ENCODE measurements at regions not wholly inside any gene's neighbourhood (a gene's known extent, or its start where the extent isn't known, plus 50 kb on each side); places are given as distances from the start of the nearest gene placed in this dataset.
"Not testable (repeated sequence)": the region's sequence is repeated elsewhere in the genome, so short reads cannot be mapped to it uniquely, and the experiment has no call there.

GRCh38 chr3:162597226-162597625 lies 1100.6 kb downstream of the OTOL1 start:
- ATAC-seq: no peak
- Mint-ChIP-seq H3K9me3 (peaks cover 3% of the 10 kb centered on the region), H3K27me3 (no peaks in the 10 kb centered on the region), H3K4me1 (no peaks in the 10 kb centered on the region), H3K4me3 (no peak overlapping the region), H3K36me3 (no peaks in the 10 kb centered on the region), H3K27ac (no peak overlapping the region)

- ATAC-seq, H3K27me3 Mint-ChIP-seq, H3K27ac Mint-ChIP-seq, H3K36me3 Mint-ChIP-seq, H3K4me3 Mint-ChIP-seq, H3K9me3 Mint-ChIP-seq, H3K4me1 Mint-ChIP-seq: not testable (repeated sequence)
Observed at GRCh38 chr3:162598500-162598899, 1101.9 kb downstream of the OTOL1 start.

- not testable (repeated sequence) for H3K27ac Mint-ChIP-seq, H3K27me3 Mint-ChIP-seq, H3K4me3 Mint-ChIP-seq, H3K36me3 Mint-ChIP-seq, H3K9me3 Mint-ChIP-seq, H3K4me1 Mint-ChIP-seq, ATAC-seq
Observed at GRCh38 chr3:162599742-162600141, 1103.1 kb downstream of the OTOL1 start.

- no peak overlapping the region for H3K4me3 Mint-ChIP-seq
- H3K9me3 Mint-ChIP-seq: peaks cover 6% of the 10 kb centered on the region
- H3K27me3 Mint-ChIP-seq: no peaks in the 10 kb centered on the region
- H3K36me3 Mint-ChIP-seq: no peaks in the 10 kb centered on the region
- H3K27ac Mint-ChIP-seq: no peak overlapping the region
- no peaks in the 10 kb centered on the region for H3K4me1 Mint-ChIP-seq
- no peak for ATAC-seq
Observed at GRCh38 chr3:162601101-162601670, 1104.6 kb downstream of the OTOL1 start.

- Mint-ChIP-seq H3K4me3 (no peak overlapping the region), H3K36me3 (no peaks in the 10 kb centered on the region), H3K27me3 (no peaks in the 10 kb centered on the region), H3K27ac (no peak overlapping the region), H3K4me1 (no peaks in the 10 kb centered on the region), H3K9me3 (peaks cover 6% of the 10 kb centered on the region)
- ATAC-seq: no peak
Observed at GRCh38 chr3:162602619-162603018, 1106.0 kb downstream of the OTOL1 start.

GRCh38 chr3:162605651-162606204 lies 1109.1 kb downstream of the OTOL1 start:
- H3K4me1 Mint-ChIP-seq: no peaks in the 10 kb centered on the region
- ATAC-seq: no peak

GRCh38 chr3:162610261-162610660 lies 1113.7 kb downstream of the OTOL1 start:
- Mint-ChIP-seq H3K27me3 (no peaks in the 10 kb centered on the region), H3K27ac (no peak overlapping the region), H3K4me1 (no peaks in the 10 kb centered on the region), H3K4me3 (no peak overlapping the region), H3K9me3 (peaks cover 4% of the 10 kb centered on the region), H3K36me3 (no peaks in the 10 kb centered on the region)
- no peak for ATAC-seq

More at GRCh38 chr3:162605651-162606204, 1109.1 kb downstream of the OTOL1 start:
- Mint-ChIP-seq H3K27me3 (no peaks in the 10 kb centered on the region), H3K36me3 (no peaks in the 10 kb centered on the region), H3K4me3 (no peak overlapping the region), H3K9me3 (peaks cover 10% of the 10 kb centered on the region), H3K27ac (no peak overlapping the region)

- Mint-ChIP-seq H3K27ac (no peak overlapping the region), H3K9me3 (peaks cover 4% of the 10 kb centered on the region), H3K27me3 (no peaks in the 10 kb centered on the region), H3K36me3 (no peaks in the 10 kb centered on the region), H3K4me3 (no peak overlapping the region), H3K4me1 (no peaks in the 10 kb centered on the region)
- ATAC-seq: no peak
Observed at GRCh38 chr3:162612991-162613390, 1116.4 kb downstream of the OTOL1 start.

GRCh38 chr3:162626172-162626571 lies 1129.6 kb downstream of the OTOL1 start:
- no peak overlapping the region for H3K27ac Mint-ChIP-seq
- H3K27me3 Mint-ChIP-seq: no peaks in the 10 kb centered on the region
- H3K4me1 Mint-ChIP-seq: no peaks in the 10 kb centered on the region
- H3K4me3 Mint-ChIP-seq: no peak overlapping the region
- H3K9me3 Mint-ChIP-seq: peaks cover 7% of the 10 kb centered on the region
- no peak for ATAC-seq
- no peaks in the 10 kb centered on the region for H3K36me3 Mint-ChIP-seq

GRCh38 chr3:162628531-162628930 lies 1131.9 kb downstream of the OTOL1 start:
- no peaks in the 10 kb centered on the region for H3K9me3 Mint-ChIP-seq
- H3K36me3 Mint-ChIP-seq: no peaks in the 10 kb centered on the region
- H3K27me3 Mint-ChIP-seq: no peaks in the 10 kb centered on the region
- ATAC-seq: no peak
- H3K27ac Mint-ChIP-seq: no peak overlapping the region
- no peaks in the 10 kb centered on the region for H3K4me1 Mint-ChIP-seq
- H3K4me3 Mint-ChIP-seq: no peak overlapping the region

- ATAC-seq: no peak
- H3K27ac Mint-ChIP-seq: no peak overlapping the region
- H3K4me3 Mint-ChIP-seq: no peak overlapping the region
- H3K36me3 Mint-ChIP-seq: no peaks in the 10 kb centered on the region
- no peaks in the 10 kb centered on the region for H3K4me1 Mint-ChIP-seq
- no peaks in the 10 kb centered on the region for H3K9me3 Mint-ChIP-seq
- H3K27me3 Mint-ChIP-seq: no peaks in the 10 kb centered on the region
Observed at GRCh38 chr3:162629372-162629771, 1132.8 kb downstream of the OTOL1 start.

- Mint-ChIP-seq H3K36me3 (no peaks in the 10 kb centered on the region), H3K9me3 (peaks cover 1% of the 10 kb centered on the region), H3K4me1 (no peaks in the 10 kb centered on the region), H3K27ac (no peak overlapping the region), H3K27me3 (no peaks in the 10 kb centered on the region), H3K4me3 (no peak overlapping the region)
- no peak for ATAC-seq
Observed at GRCh38 chr3:162632672-162633071, 1136.1 kb downstream of the OTOL1 start.

- not testable (repeated sequence) for H3K4me3 Mint-ChIP-seq, H3K27ac Mint-ChIP-seq, H3K4me1 Mint-ChIP-seq, H3K9me3 Mint-ChIP-seq, H3K36me3 Mint-ChIP-seq, ATAC-seq, H3K27me3 Mint-ChIP-seq
Observed at GRCh38 chr3:162640208-162640607, 1143.6 kb downstream of the OTOL1 start.

GRCh38 chr3:162641317-162641716 lies 1144.7 kb downstream of the OTOL1 start:
- no peak overlapping the region for H3K4me3 Mint-ChIP-seq
- H3K27me3 Mint-ChIP-seq: no peaks in the 10 kb centered on the region
- H3K4me1 Mint-ChIP-seq: no peaks in the 10 kb centered on the region
- no peaks in the 10 kb centered on the region for H3K36me3 Mint-ChIP-seq
- ATAC-seq: no peak
- no peak overlapping the region for H3K27ac Mint-ChIP-seq
- peaks cover 3% of the 10 kb centered on the region for H3K9me3 Mint-ChIP-seq

GRCh38 chr3:162641907-162642306 lies 1145.3 kb downstream of the OTOL1 start:
- ATAC-seq: no peak
- Mint-ChIP-seq H3K36me3 (no peaks in the 10 kb centered on the region), H3K4me1 (no peaks in the 10 kb centered on the region), H3K9me3 (peaks cover 7% of the 10 kb centered on the region), H3K27ac (no peak overlapping the region), H3K27me3 (no peaks in the 10 kb centered on the region), H3K4me3 (no peak overlapping the region)

GRCh38 chr3:162643245-162643644 lies 1146.6 kb downstream of the OTOL1 start:
- no peak overlapping the region for H3K27ac Mint-ChIP-seq
- H3K9me3 Mint-ChIP-seq: peaks cover 9% of the 10 kb centered on the region
- H3K27me3 Mint-ChIP-seq: no peaks in the 10 kb centered on the region
- H3K4me3 Mint-ChIP-seq: no peak overlapping the region
- H3K4me1 Mint-ChIP-seq: no peaks in the 10 kb centered on the region
- ATAC-seq: peak; percentile 20
- H3K36me3 Mint-ChIP-seq: no peaks in the 10 kb centered on the region

Measured in stimulated activated memory B cell treated with anti-CD40 and anti-IgM and Interleukin-4, amounts not matched to agents 10 μg/mL and 1 μg/mL and 100 μg/mL, for 72 hours (primary cell).